Choroid plexus epithelial cell (primary cell): ENCODE measurements at regions not wholly inside any gene's neighbourhood (a gene's known extent, or its start where the extent isn't known, plus 50 kb on each side); places are given as distances from the start of the nearest gene placed in this dataset.

Experiments
- DNase-seq: peaks from one replicate; pipeline ENCODE4 v3.0.0-alpha.2; 2010; ENCODE audit warnings: low read depth
- H3K4me3 ChIP-seq: 2 replicates; pipeline ENCODE4 v1.5.1; 2011; ENCODE audit warnings: low read depth, mild to moderate bottlenecking, control low read depth, low read length, moderate library complexity
- CTCF ChIP-seq: conservative IDR thresholded peaks from 2 replicates; pipeline ENCODE4 v1.5.1; 2011; ENCODE audit warnings: low read depth, mild to moderate bottlenecking, control low read depth, inconsistent platforms, low read length, moderate library complexity

- TF ChIP-seq CTCF: no peak
- no peak for DNase-seq
- H3K4me3 ChIP-seq: no peak overlapping the region
Observed at GRCh38 chr1:113280581-113280980, 109.7 kb upstream of the MAGI3 start.

- no peak for DNase-seq
- H3K4me3 ChIP-seq: no peak overlapping the region
- TF ChIP-seq CTCF: no peak
Observed at GRCh38 chr1:113281550-113281949, 108.8 kb upstream of the MAGI3 start.

GRCh38 chr1:113282008-113282892 lies 108.1 kb upstream of the MAGI3 start:
- H3K4me3 ChIP-seq: no peak overlapping the region
- TF ChIP-seq CTCF: no peak
- no peak for DNase-seq

- no peak for TF ChIP-seq CTCF
- H3K4me3 ChIP-seq: no peak overlapping the region
- no peak for DNase-seq
Observed at GRCh38 chr1:113282893-113283285, 107.4 kb upstream of the MAGI3 start.

GRCh38 chr1:113283914-113284313 lies 106.4 kb upstream of the MAGI3 start:
- TF ChIP-seq CTCF: no peak
- no peak overlapping the region for H3K4me3 ChIP-seq
- DNase-seq: peak; percentile 5

GRCh38 chr1:113286156-113286555 lies 104.2 kb upstream of the MAGI3 start:
- TF ChIP-seq CTCF: no peak
- no peak overlapping the region for H3K4me3 ChIP-seq
- DNase-seq: no peak

GRCh38 chr1:113291777-113292602 lies 98.3 kb upstream of the MAGI3 start:
- no peak for DNase-seq
- H3K4me3 ChIP-seq: no peak overlapping the region
- TF ChIP-seq CTCF: no peak
